Activated B cell treated with CpG ODN at 0.5 μM for 24 hours (primary cell): ENCODE measurements at regions not wholly inside any gene's neighbourhood (a gene's known extent, or its start where the extent isn't known, plus 50 kb on each side); places are given as distances from the start of the nearest gene placed in this dataset.

ENCODE experiments used
- ATAC-seq: fragments of 200-7000 bp; cut with Tn5 transposase; one replicate; pipeline ENCODE4 v1.10.0; 2021; ENCODE audit warnings: low read depth, mild to moderate bottlenecking, moderate library complexity
- CTCF ChIA-PET: fragments of 350-600 bp; sonication (Branson Sonifier 250); formaldehyde crosslinking; loops from one replicate; lab custom pipeline; 2021; ENCODE audit warnings: antibody characterized with exemption; lab: Charles Lee
- POLR2A ChIA-PET: fragments of 350-600 bp; sonication (Branson Sonifier 250); formaldehyde crosslinking; loops from one replicate; lab custom pipeline; 2021; ENCODE audit warnings: antibody characterized with exemption; lab: Charles Lee
- DNase-seq: peaks from one replicate; pipeline ENCODE4 v3.0.0; 2022
- H3K27ac Mint-ChIP-seq: one replicate; pipeline ENCODE4 v1.8.0; 2020; ENCODE audit warnings: mixed read lengths
- H3K27me3 Mint-ChIP-seq: one replicate; pipeline ENCODE4 v1.8.0; 2021; ENCODE audit warnings: mixed read lengths
- H3K36me3 Mint-ChIP-seq: one replicate; pipeline ENCODE4 v1.8.0; 2021; ENCODE audit warnings: low read depth, mixed read lengths
- H3K4me1 Mint-ChIP-seq: one replicate; pipeline ENCODE4 v1.8.0; 2021; ENCODE audit warnings: mixed read lengths
- H3K4me3 Mint-ChIP-seq: one replicate; pipeline ENCODE4 v1.8.0; 2020; ENCODE audit warnings: mild to moderate bottlenecking, mixed read lengths
- H3K9me3 Mint-ChIP-seq: one replicate; pipeline ENCODE4 v1.8.0; 2020; ENCODE audit warnings: mixed read lengths
- intact Hi-C: fragments of 100-400 bp; cut with micrococcal nuclease; formaldehyde crosslinking; loops from one replicate; pipeline ENCODE4 v1.15.1; 2024
- TF ChIP-seq, protein P1 (sequence below): fragments of 200-600 bp; IDR thresholded peaks from one replicate; pipeline ENCODE4 v1.8.0; 2022; ENCODE audit warnings: antibody characterized with exemption, mild to moderate bottlenecking

DNA sequence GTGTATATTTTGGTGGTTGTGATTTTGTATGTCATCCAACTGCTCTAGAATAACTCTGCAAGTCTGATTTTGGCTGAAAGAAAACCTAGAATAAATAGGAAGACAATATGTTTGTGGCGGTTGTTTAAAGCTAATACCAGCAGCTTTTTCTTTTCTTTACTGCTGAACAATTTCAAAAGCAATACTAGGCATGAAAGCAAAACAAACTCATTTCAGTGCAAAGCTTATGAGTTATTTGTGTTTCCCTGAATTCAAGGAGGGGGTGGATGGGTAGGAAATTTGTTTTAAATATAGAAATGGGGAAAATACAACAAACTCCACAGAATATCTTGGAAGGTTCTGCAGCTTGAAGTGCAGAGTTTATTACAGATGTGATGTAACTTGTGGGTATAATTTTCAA, 1041.9 kb upstream of the NR2F2 start:
- TF ChIP-seq, protein P1, sequence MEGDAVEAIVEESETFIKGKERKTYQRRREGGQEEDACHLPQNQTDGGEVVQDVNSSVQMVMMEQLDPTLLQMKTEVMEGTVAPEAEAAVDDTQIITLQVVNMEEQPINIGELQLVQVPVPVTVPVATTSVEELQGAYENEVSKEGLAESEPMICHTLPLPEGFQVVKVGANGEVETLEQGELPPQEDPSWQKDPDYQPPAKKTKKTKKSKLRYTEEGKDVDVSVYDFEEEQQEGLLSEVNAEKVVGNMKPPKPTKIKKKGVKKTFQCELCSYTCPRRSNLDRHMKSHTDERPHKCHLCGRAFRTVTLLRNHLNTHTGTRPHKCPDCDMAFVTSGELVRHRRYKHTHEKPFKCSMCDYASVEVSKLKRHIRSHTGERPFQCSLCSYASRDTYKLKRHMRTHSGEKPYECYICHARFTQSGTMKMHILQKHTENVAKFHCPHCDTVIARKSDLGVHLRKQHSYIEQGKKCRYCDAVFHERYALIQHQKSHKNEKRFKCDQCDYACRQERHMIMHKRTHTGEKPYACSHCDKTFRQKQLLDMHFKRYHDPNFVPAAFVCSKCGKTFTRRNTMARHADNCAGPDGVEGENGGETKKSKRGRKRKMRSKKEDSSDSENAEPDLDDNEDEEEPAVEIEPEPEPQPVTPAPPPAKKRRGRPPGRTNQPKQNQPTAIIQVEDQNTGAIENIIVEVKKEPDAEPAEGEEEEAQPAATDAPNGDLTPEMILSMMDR: no peak
- Mint-ChIP-seq H3K27ac (no peak overlapping the region), H3K36me3 (no peaks in the 10 kb centered on the region), H3K4me3 (no peak overlapping the region), H3K27me3 (peaks cover 2% of the 10 kb centered on the region), H3K4me1 (no peaks in the 10 kb centered on the region), H3K9me3 (no peaks in the 10 kb centered on the region)
- POLR2A ChIA-PET: no interaction called here
- no peak for ATAC-seq
- DNase-seq: no peak
- CTCF ChIA-PET: interaction anchor here (1.1 kb wide), 1 partner anchor 22 kb away, joined by 3 read pairs; no protein-coding TSS in a partner anchor
- intact Hi-C loops: no loop called here

DNA sequence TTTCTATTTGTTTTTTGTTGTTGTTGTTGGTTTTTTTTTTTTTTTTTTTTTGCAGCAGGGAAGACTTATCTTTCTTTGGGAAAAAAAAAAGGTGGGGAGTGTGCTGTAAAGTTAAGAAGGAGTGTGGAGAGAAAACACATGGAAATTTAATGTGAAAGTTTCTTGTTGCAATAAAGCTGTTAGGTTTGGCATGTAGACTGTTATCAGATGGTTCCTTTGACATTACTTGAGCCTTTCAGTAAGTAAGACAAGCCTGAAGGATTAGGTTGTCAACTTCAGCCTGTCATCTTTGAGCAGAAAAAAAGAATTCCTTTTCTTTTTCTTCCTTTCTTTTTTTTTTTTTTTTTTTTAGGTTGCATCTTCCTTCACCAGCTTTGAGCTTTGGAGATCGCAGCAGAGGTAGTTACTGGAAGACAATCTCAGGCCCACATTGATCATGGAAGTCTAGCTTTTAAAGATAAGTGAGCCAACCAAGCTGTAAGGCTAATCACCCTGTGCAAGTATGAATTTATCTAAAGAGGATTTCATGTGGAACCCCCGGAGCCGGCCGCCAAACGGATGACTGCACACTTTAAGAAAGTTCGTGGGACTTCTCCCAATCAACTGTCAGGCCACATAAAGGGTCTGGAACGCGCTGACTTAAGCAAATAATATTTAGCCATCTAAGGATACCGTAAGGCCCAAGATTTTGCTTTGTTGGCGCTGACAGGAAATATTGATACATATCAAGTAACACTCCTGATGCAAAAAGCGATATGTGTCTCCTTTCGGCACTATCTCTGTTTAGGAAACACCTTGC, 1040.1 kb upstream of the NR2F2 start:
- CTCF ChIA-PET: no interaction called here

DNA sequence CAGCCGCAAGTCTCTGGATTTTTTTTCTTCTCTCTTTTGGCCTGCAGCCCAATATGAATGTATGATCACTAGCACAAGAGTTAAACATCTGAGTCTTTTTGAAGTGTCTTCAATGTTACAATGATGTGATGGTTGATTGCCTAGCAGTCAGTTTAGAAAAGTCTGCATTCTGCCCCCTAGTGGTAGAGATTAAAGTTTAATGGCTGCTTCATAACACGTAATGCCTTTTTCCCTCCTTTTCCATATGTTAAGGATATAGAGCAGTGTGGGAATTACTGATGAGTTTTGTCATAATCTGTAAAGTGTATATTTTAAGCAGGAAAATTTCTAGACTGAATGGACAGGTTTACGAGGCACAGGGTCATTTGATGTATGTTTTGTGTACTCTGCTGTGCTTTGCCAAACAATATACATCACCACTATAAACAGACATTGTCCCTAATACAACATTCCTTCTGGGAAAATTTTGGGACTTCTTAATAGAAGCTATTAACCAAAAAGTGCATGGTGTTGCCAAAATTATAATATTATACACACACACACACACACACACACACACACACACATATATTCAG, 1038.5 kb upstream of the NR2F2 start:
- Mint-ChIP-seq H3K9me3 (no peaks in the 10 kb centered on the region), H3K36me3 (no peaks in the 10 kb centered on the region), H3K4me3 (no peak overlapping the region), H3K4me1 (no peaks in the 10 kb centered on the region), H3K27ac (no peak overlapping the region), H3K27me3 (peaks cover 2% of the 10 kb centered on the region)
- TF ChIP-seq, protein P1: no peak
- no peak for DNase-seq
- ChIA-PET POLR2A (no interaction called here), CTCF (interaction anchor here (1.0 kb wide), 1 partner anchor 13 kb away, joined by 4 read pairs; no protein-coding TSS in a partner anchor)
- intact Hi-C loops: loop anchor here (5.0 kb wide), 2 partner anchors 710 to 965 kb away; no protein-coding TSS in a partner anchor
- no peak for ATAC-seq

More for the DNA sequence above, 1040.1 kb upstream of the NR2F2 start:
- H3K9me3 Mint-ChIP-seq: no peaks in the 10 kb centered on the region
- no peak overlapping the region for H3K4me3 Mint-ChIP-seq
- no peak for DNase-seq
- H3K4me1 Mint-ChIP-seq: no peaks in the 10 kb centered on the region
- POLR2A ChIA-PET: no interaction called here
- ATAC-seq: no peak
- peaks cover 2% of the 10 kb centered on the region for H3K27me3 Mint-ChIP-seq
- H3K36me3 Mint-ChIP-seq: no peaks in the 10 kb centered on the region
- TF ChIP-seq, protein P1: no peak
- no peak overlapping the region for H3K27ac Mint-ChIP-seq
- intact Hi-C loops: loop anchor here (5.0 kb wide), 2 partner anchors 708 to 963 kb away; no protein-coding TSS in a partner anchor

DNA sequence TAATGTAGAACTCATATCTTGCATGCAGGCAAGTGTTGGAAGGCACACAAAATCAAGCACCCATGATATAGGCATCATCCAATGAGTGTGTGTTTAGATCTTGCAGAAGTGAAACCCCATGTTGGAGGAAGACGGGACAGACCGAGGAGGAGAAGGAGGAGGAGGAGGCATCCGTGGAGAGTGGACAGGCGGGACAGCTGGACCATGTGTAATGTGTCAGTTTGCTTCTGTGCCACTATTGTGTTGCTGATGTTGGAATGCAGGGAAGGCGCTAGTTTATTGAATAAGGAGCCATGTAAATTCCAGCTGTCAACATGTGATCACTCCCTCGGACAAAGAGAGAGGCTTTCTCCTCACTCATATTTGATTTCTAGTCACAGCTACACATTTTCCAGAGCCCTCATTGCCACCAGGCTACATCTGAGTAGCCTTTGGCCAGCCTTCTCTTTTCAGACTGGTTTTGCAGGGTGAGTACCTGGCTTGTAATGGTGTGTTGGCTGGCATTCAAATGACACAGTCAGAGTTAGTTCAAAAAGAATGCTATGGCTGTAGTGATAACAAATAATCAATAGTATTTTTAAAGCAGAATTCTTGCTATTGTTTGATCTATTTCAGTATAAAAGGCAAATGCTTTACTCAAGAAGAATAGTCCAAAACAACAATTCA, 1037.6 kb upstream of the NR2F2 start:
- ATAC-seq: no peak
- Mint-ChIP-seq H3K27me3 (no peaks in the 10 kb centered on the region), H3K4me3 (no peak overlapping the region), H3K4me1 (no peaks in the 10 kb centered on the region), H3K9me3 (no peaks in the 10 kb centered on the region), H3K27ac (no peak overlapping the region), H3K36me3 (no peaks in the 10 kb centered on the region)
- ChIA-PET CTCF (interaction anchor here (1.0 to 2.3 kb wide), 2 partner anchors 7 to 12 kb away, joined by 4 to 6 read pairs; no protein-coding TSS in a partner anchor), POLR2A (no interaction called here)
- intact Hi-C loops: loop anchor here (5.0 kb wide), 2 partner anchors 711 to 966 kb away; no protein-coding TSS in a partner anchor
- TF ChIP-seq, protein P1: no peak
- DNase-seq: no peak
